Retinal pigment epithelial cell (primary cell): ENCODE measurements at regions not wholly inside any gene's neighbourhood (a gene's known extent, or its start where the extent isn't known, plus 50 kb on each side); places are given as distances from the start of the nearest gene placed in this dataset.
"Not testable (repeated sequence)": the region's sequence is repeated elsewhere in the genome, so short reads cannot be mapped to it uniquely, and the experiment has no call there.

Experiments
- DNase-seq: peaks from one replicate; pipeline ENCODE4 v3.0.0-alpha.2; 2010; ENCODE audit warnings: low read depth
- H3K4me3 ChIP-seq: 2 replicates; pipeline ENCODE4 v1.5.1; 2011; ENCODE audit warnings: mild to moderate bottlenecking, low read length, control low read depth, moderate library complexity
- CTCF ChIP-seq: conservative IDR thresholded peaks from 2 replicates; pipeline ENCODE4 v1.5.1; 2011; ENCODE audit warnings: low read depth, low read length, control low read depth, inconsistent platforms

- TF ChIP-seq CTCF = no peak
- H3K4me3 ChIP-seq = no peak overlapping the region
- no peak for DNase-seq
These were observed 651.8 kb downstream of the LMO4 start for GRCh38 chr1:87980494-87980893.

- TF ChIP-seq CTCF = no peak
- H3K4me3 ChIP-seq = no peak overlapping the region
- no peak for DNase-seq
These were observed 652.7 kb downstream of the LMO4 start for GRCh38 chr1:87981386-87981785.

GRCh38 chr1:87981810-87982209, 653.1 kb downstream of the LMO4 start:
- no peak for TF ChIP-seq CTCF
- no peak overlapping the region for H3K4me3 ChIP-seq
- no peak for DNase-seq

- no peak overlapping the region for H3K4me3 ChIP-seq
- peak; percentile 40 for DNase-seq
- no peak for TF ChIP-seq CTCF
These were observed 655.2 kb downstream of the LMO4 start for GRCh38 chr1:87983841-87984240.

GRCh38 chr1:87985071-87985470, 656.4 kb downstream of the LMO4 start:
- H3K4me3 ChIP-seq = no peak overlapping the region
- DNase-seq = no peak
- no peak for TF ChIP-seq CTCF

GRCh38 chr1:87986130-87986866, 657.6 kb downstream of the LMO4 start:
- DNase-seq = no peak
- TF ChIP-seq CTCF = no peak
- no peak overlapping the region for H3K4me3 ChIP-seq

- H3K4me3 ChIP-seq = no peak overlapping the region
- DNase-seq = no peak
- TF ChIP-seq CTCF = no peak
These were observed 660.7 kb downstream of the LMO4 start for GRCh38 chr1:87989346-87989745.

GRCh38 chr1:87992536-87992935, 663.9 kb downstream of the LMO4 start:
- DNase-seq, H3K4me3 ChIP-seq: not testable (repeated sequence)
